ENCODE measurements at regions not wholly inside any gene's neighbourhood (a gene's known extent, or its start where the extent isn't known, plus 50 kb on each side); places are given as distances from the start of the nearest gene placed in this dataset.

GRCh38 chr3:87796137-87796842 lies 262.5 kb downstream of the CGGBP1 start:
- ATAC-seq (ENCODE audit: insufficient read depth, low read depth) (no peak), DNase-seq (no peak)
- no peak overlapping the region for H3K27ac ChIP-seq (ENCODE audit: low read length)
- no peaks in the 10 kb centered on the region for H3K79me2 ChIP-seq (ENCODE audit: insufficient read depth, low read length)
- H3K9me3 ChIP-seq (ENCODE audit: insufficient read depth, low read length, severe bottlenecking): no peaks in the 10 kb centered on the region
- no peak overlapping the region for H3K4me3 ChIP-seq (ENCODE audit: low read depth in 1 of 2, low read length in 2 of 2)
- TF ChIP-seq, protein P1, sequence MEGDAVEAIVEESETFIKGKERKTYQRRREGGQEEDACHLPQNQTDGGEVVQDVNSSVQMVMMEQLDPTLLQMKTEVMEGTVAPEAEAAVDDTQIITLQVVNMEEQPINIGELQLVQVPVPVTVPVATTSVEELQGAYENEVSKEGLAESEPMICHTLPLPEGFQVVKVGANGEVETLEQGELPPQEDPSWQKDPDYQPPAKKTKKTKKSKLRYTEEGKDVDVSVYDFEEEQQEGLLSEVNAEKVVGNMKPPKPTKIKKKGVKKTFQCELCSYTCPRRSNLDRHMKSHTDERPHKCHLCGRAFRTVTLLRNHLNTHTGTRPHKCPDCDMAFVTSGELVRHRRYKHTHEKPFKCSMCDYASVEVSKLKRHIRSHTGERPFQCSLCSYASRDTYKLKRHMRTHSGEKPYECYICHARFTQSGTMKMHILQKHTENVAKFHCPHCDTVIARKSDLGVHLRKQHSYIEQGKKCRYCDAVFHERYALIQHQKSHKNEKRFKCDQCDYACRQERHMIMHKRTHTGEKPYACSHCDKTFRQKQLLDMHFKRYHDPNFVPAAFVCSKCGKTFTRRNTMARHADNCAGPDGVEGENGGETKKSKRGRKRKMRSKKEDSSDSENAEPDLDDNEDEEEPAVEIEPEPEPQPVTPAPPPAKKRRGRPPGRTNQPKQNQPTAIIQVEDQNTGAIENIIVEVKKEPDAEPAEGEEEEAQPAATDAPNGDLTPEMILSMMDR (IDR thresholded peaks at IDR 0.05; ENCODE audit: borderline replicate concordance, extremely low read depth, low read length, poor library complexity, severe bottlenecking): no peak
- no peak for TF ChIP-seq EZH2 (IDR thresholded peaks at IDR 0.05; ENCODE audit: borderline replicate concordance, low read depth, low read length, severe bottlenecking)
- no peaks in the 10 kb centered on the region for H4K20me1 ChIP-seq (ENCODE audit: insufficient read depth, low read length)
- H3K27me3 ChIP-seq (ENCODE audit: insufficient read depth, low read length, poor library complexity): no peaks in the 10 kb centered on the region
- no peak overlapping the region for H3K4me2 ChIP-seq (ENCODE audit: insufficient read depth, low read length)
- no peak overlapping the region for H3K9ac ChIP-seq (ENCODE audit: low read depth, low read length)
- H3K36me3 ChIP-seq (ENCODE audit: insufficient read depth, low read length): no peaks in the 10 kb centered on the region
- H3K4me1 ChIP-seq (ENCODE audit: insufficient read depth, low read length): no peaks in the 10 kb centered on the region
- H2AFZ ChIP-seq (ENCODE audit: low read depth, low read length): no peak overlapping the region

- Histone ChIP-seq H3K36me3 (ENCODE audit: insufficient read depth, low read length) (no peaks in the 10 kb centered on the region), H3K27me3 (ENCODE audit: insufficient read depth, low read length, poor library complexity) (no peaks in the 10 kb centered on the region), H3K27ac (ENCODE audit: low read length) (no peak overlapping the region), H2AFZ (ENCODE audit: low read depth, low read length) (no peak overlapping the region), H4K20me1 (ENCODE audit: insufficient read depth, low read length) (no peaks in the 10 kb centered on the region), H3K79me2 (ENCODE audit: insufficient read depth, low read length) (no peaks in the 10 kb centered on the region), H3K4me3 (ENCODE audit: low read depth in 1 of 2, low read length in 2 of 2) (no peak overlapping the region), H3K4me1 (ENCODE audit: insufficient read depth, low read length) (no peaks in the 10 kb centered on the region), H3K9me3 (ENCODE audit: insufficient read depth, low read length, severe bottlenecking) (no peaks in the 10 kb centered on the region), H3K4me2 (ENCODE audit: insufficient read depth, low read length) (no peak overlapping the region), H3K9ac (ENCODE audit: low read depth, low read length) (no peak overlapping the region)
- DNase-seq (no peak), ATAC-seq (ENCODE audit: insufficient read depth, low read depth) (no peak)
- no peak for TF ChIP-seq EZH2 (IDR thresholded peaks at IDR 0.05; ENCODE audit: borderline replicate concordance, low read depth, low read length, severe bottlenecking)
- TF ChIP-seq, protein P1 (IDR thresholded peaks at IDR 0.05; ENCODE audit: borderline replicate concordance, extremely low read depth, low read length, poor library complexity, severe bottlenecking): no peak
Observed at GRCh38 chr3:87795701-87796100, 263.1 kb downstream of the CGGBP1 start.

DNA sequence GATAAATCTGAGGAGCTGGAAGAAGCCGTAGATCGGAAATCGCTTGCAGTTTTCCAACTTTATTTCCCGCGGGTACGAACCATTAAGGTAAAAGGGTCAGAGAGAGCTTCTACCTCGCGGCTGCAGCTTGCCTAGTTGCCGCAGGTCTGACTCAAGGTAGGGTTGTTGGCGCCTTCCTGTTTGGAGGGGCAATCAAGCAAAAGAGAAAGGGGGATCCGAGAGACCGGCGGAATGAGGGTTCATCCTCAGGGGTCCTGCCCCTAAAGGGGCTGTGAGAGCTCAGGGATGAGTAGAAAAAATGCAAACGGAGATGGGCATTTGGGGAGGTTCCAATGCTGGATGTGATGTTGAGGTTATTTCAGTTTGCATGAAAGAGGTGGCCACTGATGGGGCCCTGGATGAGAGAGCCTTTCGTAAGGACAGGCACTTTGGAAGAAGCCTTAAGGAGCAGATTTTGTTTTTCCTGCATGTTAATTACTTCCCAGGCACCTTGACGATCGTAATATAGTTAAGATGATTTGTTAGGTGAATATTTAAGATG lies 265.4 kb downstream of the CGGBP1 start:
- Histone ChIP-seq H3K36me3 (ENCODE audit: insufficient read depth, low read length) (no peaks in the 10 kb centered on the region), H3K79me2 (ENCODE audit: insufficient read depth, low read length) (no peaks in the 10 kb centered on the region), H3K27ac (ENCODE audit: low read length) (no peak overlapping the region), H3K4me3 (ENCODE audit: low read depth in 1 of 2, low read length in 2 of 2) (no peak overlapping the region), H3K4me1 (ENCODE audit: insufficient read depth, low read length) (no peaks in the 10 kb centered on the region), H3K4me2 (ENCODE audit: insufficient read depth, low read length) (no peak overlapping the region), H4K20me1 (ENCODE audit: insufficient read depth, low read length) (no peaks in the 10 kb centered on the region), H3K9me3 (ENCODE audit: insufficient read depth, low read length, severe bottlenecking) (no peaks in the 10 kb centered on the region), H2AFZ (ENCODE audit: low read depth, low read length) (no peak overlapping the region), H3K27me3 (ENCODE audit: insufficient read depth, low read length, poor library complexity) (no peaks in the 10 kb centered on the region), H3K9ac (ENCODE audit: low read depth, low read length) (no peak overlapping the region)
- DNase-seq: no peak
- no peak for TF ChIP-seq EZH2 (IDR thresholded peaks at IDR 0.05; ENCODE audit: borderline replicate concordance, low read depth, low read length, severe bottlenecking)
- TF ChIP-seq, protein P1 (IDR thresholded peaks at IDR 0.05; ENCODE audit: borderline replicate concordance, extremely low read depth, low read length, poor library complexity, severe bottlenecking): no peak
- ATAC-seq (ENCODE audit: insufficient read depth, low read depth): no peak

Data from DND-41 (cell line).